Tibial nerve (tissue), 4 donors: ENCODE measurements at regions not wholly inside any gene's neighbourhood (a gene's known extent, or its start where the extent isn't known, plus 50 kb on each side); places are given as distances from the start of the nearest gene placed in this dataset.

Experiments used
- DNase-seq, 2 donors: peaks; one replicate each; pipeline ENCODE4 v3.0.0-alpha.2; 2019; ENCODE audit warnings: low spot score in 2 of 2
- H3K27ac ChIP-seq, 4 donors: fragments of 200-600 bp; sonication (generic) in 3 of 4; one replicate each; pipeline ENCODE4 v1.5.1; 2017 to 2019; ENCODE audit warnings: mild to moderate bottlenecking in 1 of 4
- H3K27me3 ChIP-seq, 2 donors: fragments of 200-600 bp; sonication (generic) in 1 of 2; one replicate each; pipeline versions ENCODE4 v1.5.1 to v1.6.0; 2017 to 2019
- H3K36me3 ChIP-seq, 3 donors: fragments of 200-600 bp; sonication (generic); one replicate each; pipeline ENCODE4 v1.5.1; 2018 to 2019
- H3K4me1 ChIP-seq, 4 donors: fragments of 200-600 bp; sonication (generic) in 3 of 4; one replicate each; pipeline ENCODE4 v1.5.1; 2017 to 2019
- H3K4me3 ChIP-seq, 4 donors: fragments of 200-600 bp; sonication (generic) in 3 of 4; one replicate each; pipeline ENCODE4 v1.5.1; 2017 to 2019; ENCODE audit warnings: mild to moderate bottlenecking in 1 of 4, moderate library complexity in 1 of 4
- H3K9me3 ChIP-seq, 4 donors: fragments of 200-600 bp; sonication (generic) in 3 of 4; one replicate each; pipeline ENCODE4 v1.5.1; 2017 to 2019
- EP300 ChIP-seq, 2 donors: sonication (generic); formaldehyde crosslinking; IDR thresholded peaks; one replicate each; pipeline ENCODE4 v1.6.1; 2017; ENCODE audit warnings: antibody characterized with exemption in 2 of 2, mild to moderate bottlenecking in 1 of 2
- POLR2A ChIP-seq, 2 donors: fragments of 450-650 bp; IDR thresholded peaks; one replicate each; pipeline ENCODE4 v1.6.1; 2017; ENCODE audit warnings: antibody characterized with exemption in 2 of 2, mild to moderate bottlenecking in 2 of 2, moderate library complexity in 2 of 2
- WGBS, 2 donors: methylation state at CpG; one replicate each; pipeline ENCODE4 v1.1.5; 2018; 5-methylcytosine and 5-hydroxymethylcytosine counted together
- TF ChIP-seq, protein P1 (sequence below), 5 experiments: fragments of 200-600 bp in 3 of 5; fragments of 450-650 bp in 2 of 5; sonication (generic) in 3 of 5; IDR thresholded peaks; one replicate each; pipeline ENCODE4 v1.5.1; 2016 to 2019; ENCODE audit warnings: antibody characterized with exemption in 5 of 5, mild to moderate bottlenecking in 3 of 5, moderate library complexity in 2 of 5

DNA sequence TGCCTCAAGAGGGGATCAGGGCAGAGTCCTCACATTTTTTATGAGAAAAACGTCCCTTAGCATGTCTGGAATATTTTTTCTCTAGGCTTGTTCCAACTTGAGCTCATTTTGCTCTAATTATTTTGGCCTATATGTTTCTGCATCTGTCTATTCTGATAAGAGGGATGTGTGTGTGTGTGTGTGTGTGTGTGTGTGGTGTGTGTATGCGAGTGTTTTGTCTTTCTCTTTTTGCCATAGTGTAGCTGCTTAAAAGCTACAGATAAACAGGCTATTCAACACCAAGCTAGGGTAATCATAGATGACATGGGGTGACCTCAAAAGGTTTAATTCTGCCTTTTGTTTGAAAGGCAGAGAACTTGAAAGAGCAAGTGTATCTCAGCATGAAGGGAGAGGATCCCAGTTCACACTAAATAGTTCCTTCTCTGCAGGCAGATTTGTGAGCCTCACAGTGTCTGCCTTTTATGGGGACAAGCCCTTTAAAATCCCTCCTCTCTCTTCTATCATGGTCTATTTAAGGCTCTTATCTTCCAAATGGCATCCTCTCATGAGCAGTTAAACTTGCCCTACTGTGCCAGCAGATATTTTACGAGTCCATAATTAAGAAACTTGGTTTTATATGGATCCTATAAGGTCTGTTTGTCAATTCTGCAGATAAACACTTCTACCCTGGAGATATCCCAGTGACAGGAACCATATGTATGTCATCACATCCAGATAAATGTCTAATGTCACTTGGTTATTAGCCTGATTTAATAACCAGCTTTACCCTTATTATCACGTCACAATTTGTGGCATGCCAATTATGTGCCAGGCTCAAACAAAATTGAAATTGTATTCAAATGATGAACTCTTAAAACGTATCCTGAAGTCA is 202.9 kb upstream of the MTPN start:
- 50 to 54% methylated on average over 5 of the region's 5 CpGs for WGBS, 2 donors
- Histone ChIP-seq H3K9me3 (no peaks in the 10 kb centered on the region), H3K4me1 (no peaks in the 10 kb centered on the region), H3K27me3 (no peaks in the 10 kb centered on the region), H3K4me3 (no peak overlapping the region), H3K36me3 (no peaks in the 10 kb centered on the region), H3K27ac (no peak overlapping the region)
- DNase-seq = no peak
- TF ChIP-seq POLR2A (IDR thresholded peaks at IDR 0.05) (no peak), EP300 (IDR thresholded peaks at IDR 0.05) (no peak)
- TF ChIP-seq, protein P1, sequence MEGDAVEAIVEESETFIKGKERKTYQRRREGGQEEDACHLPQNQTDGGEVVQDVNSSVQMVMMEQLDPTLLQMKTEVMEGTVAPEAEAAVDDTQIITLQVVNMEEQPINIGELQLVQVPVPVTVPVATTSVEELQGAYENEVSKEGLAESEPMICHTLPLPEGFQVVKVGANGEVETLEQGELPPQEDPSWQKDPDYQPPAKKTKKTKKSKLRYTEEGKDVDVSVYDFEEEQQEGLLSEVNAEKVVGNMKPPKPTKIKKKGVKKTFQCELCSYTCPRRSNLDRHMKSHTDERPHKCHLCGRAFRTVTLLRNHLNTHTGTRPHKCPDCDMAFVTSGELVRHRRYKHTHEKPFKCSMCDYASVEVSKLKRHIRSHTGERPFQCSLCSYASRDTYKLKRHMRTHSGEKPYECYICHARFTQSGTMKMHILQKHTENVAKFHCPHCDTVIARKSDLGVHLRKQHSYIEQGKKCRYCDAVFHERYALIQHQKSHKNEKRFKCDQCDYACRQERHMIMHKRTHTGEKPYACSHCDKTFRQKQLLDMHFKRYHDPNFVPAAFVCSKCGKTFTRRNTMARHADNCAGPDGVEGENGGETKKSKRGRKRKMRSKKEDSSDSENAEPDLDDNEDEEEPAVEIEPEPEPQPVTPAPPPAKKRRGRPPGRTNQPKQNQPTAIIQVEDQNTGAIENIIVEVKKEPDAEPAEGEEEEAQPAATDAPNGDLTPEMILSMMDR (IDR thresholded peaks at IDR 0.05) = no peak

- WGBS, 2 donors = 56 to 68% methylated on average over 5 of the region's 5 CpGs
Measured at GRCh38 chr7:136179154-136179553, 202.0 kb upstream of the MTPN start.

GRCh38 chr7:136174477-136175125 is 197.4 kb upstream of the MTPN start:
- H3K27ac ChIP-seq = no peak overlapping the region
- no peak overlapping the region for H3K4me3 ChIP-seq
- no peaks in the 10 kb centered on the region for H3K36me3 ChIP-seq
- TF ChIP-seq, protein P1 (IDR thresholded peaks at IDR 0.05) = no peak
- no peak for TF ChIP-seq EP300 (IDR thresholded peaks at IDR 0.05)
- no peak for TF ChIP-seq POLR2A (IDR thresholded peaks at IDR 0.05)
- no peaks in the 10 kb centered on the region for H3K27me3 ChIP-seq
- H3K4me1 ChIP-seq = no peaks in the 10 kb centered on the region
- no peaks in the 10 kb centered on the region for H3K9me3 ChIP-seq
- 75 to 82% methylated on average over 5 of the region's 5 CpGs for WGBS, 2 donors
- no peak for DNase-seq

More at GRCh38 chr7:136179154-136179553, 202.0 kb upstream of the MTPN start:
- Histone ChIP-seq H3K9me3 (no peaks in the 10 kb centered on the region), H3K27ac (no peak overlapping the region), H3K4me1 (no peaks in the 10 kb centered on the region), H3K4me3 (no peak overlapping the region), H3K27me3 (no peaks in the 10 kb centered on the region), H3K36me3 (no peaks in the 10 kb centered on the region)
- no peak for TF ChIP-seq EP300 (IDR thresholded peaks at IDR 0.05)
- TF ChIP-seq, protein P1 (IDR thresholded peaks at IDR 0.05) = no peak
- TF ChIP-seq POLR2A (IDR thresholded peaks at IDR 0.05) = no peak
- no peak for DNase-seq

DNA sequence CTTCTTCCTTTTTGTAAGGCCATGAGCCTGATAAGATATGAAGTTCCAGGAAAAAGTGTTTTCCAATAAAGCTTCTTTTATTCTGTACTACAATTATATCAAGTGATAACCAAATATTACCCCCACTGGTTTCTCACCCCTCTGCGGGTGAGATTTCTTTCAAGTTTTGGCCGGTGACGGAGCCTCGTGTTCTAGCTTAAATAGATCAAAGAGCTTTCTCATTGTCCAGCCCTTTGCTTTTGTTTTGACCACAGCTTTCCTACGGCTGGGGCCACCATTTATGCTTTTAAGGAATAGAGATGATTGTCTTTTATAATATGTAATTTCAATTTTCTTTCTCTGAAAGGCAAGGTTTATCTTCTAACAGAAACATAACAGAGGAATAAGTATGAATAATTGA is 196.7 kb upstream of the MTPN start:
- DNase-seq = no peak
- no peaks in the 10 kb centered on the region for H3K9me3 ChIP-seq
- H3K27me3 ChIP-seq = no peaks in the 10 kb centered on the region
- H3K4me1 ChIP-seq = no peaks in the 10 kb centered on the region
- no peak overlapping the region for H3K4me3 ChIP-seq
- H3K27ac ChIP-seq = no peak overlapping the region
- WGBS, 2 donors = 56 to 66% methylated on average over 5 of the region's 5 CpGs
- no peak for TF ChIP-seq POLR2A (IDR thresholded peaks at IDR 0.05)
- TF ChIP-seq EP300 (IDR thresholded peaks at IDR 0.05) = no peak
- TF ChIP-seq, protein P1 (IDR thresholded peaks at IDR 0.05) = no peak
- H3K36me3 ChIP-seq = no peaks in the 10 kb centered on the region

DNA sequence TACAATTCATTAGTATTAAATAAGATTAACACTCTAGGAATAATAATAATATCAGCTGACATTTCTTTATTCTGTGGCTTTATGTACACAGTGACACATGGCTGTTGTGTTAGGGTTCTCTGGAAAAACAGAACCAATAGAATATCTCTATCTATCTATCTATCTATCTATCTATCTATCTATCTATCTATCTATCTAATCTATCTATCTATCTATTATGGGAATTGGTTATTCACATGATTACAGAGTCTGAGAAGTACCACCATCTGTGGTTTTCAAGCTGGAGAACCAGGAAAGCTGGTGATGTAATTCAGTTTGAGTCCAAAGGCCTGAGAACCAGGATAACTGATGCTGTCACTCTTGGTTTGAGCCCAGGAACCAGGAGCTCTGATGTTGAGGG is 194.1 kb upstream of the MTPN start:
- Histone ChIP-seq H3K4me1 (no peaks in the 10 kb centered on the region), H3K27me3 (no peaks in the 10 kb centered on the region), H3K9me3 (no peaks in the 10 kb centered on the region), H3K36me3 (no peaks in the 10 kb centered on the region), H3K4me3 (no peak overlapping the region), H3K27ac (no peak overlapping the region)
- TF ChIP-seq EP300 (IDR thresholded peaks at IDR 0.05) = no peak
- TF ChIP-seq, protein P1 (IDR thresholded peaks at IDR 0.05) = no peak
- no peak for TF ChIP-seq POLR2A (IDR thresholded peaks at IDR 0.05)
- DNase-seq = no peak
